Stimulated activated CD8-positive, alpha-beta memory T cell treated with anti-CD3 and anti-CD28 coated beads, Interleukin-7, amount 100 ng/mL, for 48 hours (primary cell): ENCODE measurements at regions not wholly inside any gene's neighbourhood (a gene's known extent, or its start where the extent isn't known, plus 50 kb on each side); places are given as distances from the start of the nearest gene placed in this dataset.
"Not testable (repeated sequence)": the region's sequence is repeated elsewhere in the genome, so short reads cannot be mapped to it uniquely, and the experiment has no call there.

ENCODE experiments used
- DNase-seq, 2 donors: peaks; one replicate each; pipeline ENCODE4 v3.0.0-alpha.2; 2020; ENCODE audit warnings: low read depth in 1 of 2; ENCODE audit errors: extremely low read depth in 1 of 2

DNA sequence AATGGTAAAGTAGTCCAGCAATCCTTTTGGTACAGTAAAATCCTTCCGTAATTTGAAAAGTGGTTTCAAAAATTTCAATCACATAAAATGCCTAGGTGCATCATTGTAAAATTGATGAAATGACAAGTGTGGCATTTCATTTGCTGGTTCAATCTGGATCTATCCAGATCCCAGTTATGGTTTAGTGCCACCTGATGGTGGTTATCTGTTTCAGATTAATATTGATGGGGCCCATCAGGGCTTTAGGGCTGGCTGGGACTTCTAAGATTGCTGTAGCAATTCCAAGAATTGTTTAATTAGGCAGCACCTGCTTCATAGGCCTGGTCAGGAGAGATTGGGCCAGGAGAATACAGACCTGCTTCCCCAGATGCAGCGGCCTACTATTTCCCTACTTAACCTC, 55.5 kb upstream of the PIK3C3 start:
- DNase-seq = no peak

DNA sequence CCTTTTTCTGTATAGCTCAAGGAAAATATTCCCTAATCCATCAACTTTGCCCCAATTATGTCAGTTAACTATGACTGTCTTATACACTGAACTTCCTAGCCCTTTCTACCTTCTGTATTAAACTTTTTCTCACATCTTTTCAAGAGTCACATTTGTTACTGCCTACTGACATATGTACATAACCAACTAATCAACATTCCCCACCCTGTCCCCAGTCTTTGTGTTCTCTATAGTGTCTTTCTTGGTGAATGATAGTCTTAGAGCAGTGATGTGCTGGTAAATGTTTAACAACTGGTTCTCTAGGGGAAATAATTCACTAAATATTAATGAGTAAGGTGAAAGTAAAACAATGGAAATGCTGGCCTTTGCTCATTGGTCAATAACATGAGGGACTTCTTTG, 61.6 kb upstream of the PIK3C3 start:
- no peak for DNase-seq

DNA sequence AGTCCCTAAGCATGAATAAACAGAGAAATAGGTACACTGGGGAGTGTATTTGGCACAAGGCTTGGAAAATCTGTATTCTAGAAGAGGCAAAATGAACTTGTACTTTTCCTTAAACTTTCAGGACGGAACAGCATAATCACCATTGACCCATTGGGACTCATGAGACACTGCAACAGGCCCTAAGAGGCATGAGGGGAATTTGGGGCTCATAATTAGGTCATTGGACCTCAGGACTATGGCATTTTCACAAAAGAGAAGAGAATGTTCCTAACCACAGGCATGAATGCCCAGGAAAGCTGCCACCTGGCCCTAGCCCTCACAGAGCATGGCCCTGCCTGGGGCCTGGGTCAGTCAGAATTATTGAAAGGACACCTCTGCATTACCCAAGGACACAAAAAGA, 67.9 kb upstream of the PIK3C3 start:
- no peak for DNase-seq

GRCh38 chr18:41886126-41886807, 68.8 kb upstream of the PIK3C3 start:
- DNase-seq = no peak

DNA sequence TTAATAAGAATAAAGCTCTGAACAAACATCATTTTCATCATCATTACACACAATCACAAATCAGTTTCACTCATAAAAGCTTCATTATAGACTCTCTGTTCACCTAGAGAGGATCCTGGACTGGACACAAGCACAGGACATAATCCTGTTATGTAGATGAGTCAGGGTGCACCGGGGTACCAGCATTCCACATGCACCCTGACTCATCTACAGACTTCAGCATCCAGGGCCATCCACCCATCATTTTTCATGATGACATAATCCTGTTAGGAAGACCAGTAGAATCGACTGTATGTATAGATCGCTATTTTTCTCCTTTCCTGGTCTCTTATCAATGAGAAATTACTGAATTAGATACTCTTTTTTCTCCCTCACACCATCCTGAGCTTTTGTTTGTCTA, 73.7 kb upstream of the PIK3C3 start:
- DNase-seq = no peak

GRCh38 chr18:41879256-41879655, 75.8 kb upstream of the PIK3C3 start:
- DNase-seq = no peak

- DNase-seq = no peak
These were observed 79.8 kb upstream of the PIK3C3 start for GRCh38 chr18:41875094-41875780.

- no peak for DNase-seq
These were observed 81.3 kb upstream of the PIK3C3 start for GRCh38 chr18:41873730-41874129.

DNA sequence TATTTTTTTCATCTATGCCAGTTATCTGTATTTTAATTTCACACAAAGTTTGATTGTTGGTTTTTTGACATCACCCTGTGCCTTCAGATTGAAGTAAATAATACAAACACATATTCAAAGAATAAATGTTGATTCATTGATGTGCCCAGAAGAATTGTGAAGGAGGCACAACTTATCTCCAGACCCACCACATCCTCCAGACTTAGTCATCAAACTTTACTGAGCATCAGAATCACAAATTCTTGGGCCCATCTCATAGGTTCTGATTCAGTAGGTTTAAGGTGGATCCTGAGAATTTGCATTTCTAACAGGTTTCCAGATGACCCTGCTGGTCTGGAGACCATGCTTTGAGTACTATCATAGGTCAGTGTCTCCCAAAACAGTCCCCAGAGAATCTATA, 82.8 kb upstream of the PIK3C3 start:
- DNase-seq = no peak

DNA sequence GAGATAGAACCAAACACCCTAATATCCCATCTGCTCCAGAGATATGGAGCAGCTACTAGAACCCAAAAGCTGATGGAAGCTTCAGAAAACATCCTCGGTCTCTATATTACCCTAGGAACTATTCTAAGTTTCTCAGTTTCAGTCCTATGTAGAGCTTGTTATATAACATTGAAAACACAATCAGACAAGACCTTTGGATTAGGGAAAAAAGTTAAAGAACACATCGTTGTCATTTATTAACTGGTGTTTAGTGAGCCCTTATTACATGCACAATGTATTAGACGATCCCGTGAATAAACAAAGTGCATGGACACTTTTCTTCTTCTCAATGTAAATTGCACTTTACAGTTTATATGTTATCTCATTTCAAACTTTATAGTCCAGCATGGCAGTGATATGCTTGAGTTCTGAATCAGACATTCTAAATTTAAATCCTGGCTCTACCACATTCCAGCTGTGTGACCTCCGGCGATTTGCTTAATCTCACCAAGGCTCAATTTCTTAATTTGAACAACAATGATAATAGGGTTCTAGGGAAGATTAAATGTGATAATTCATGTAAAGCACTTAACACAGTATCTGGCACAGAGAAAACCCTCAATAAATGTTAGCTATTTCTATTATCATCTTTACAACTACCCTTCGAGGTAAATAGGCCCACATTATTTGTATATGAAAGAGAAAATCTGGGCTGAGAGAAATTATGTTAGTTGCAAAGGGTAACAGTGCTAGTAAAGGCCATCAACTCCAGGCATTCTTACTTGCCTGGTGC, 83.6 kb upstream of the PIK3C3 start:
- no peak for DNase-seq

DNA sequence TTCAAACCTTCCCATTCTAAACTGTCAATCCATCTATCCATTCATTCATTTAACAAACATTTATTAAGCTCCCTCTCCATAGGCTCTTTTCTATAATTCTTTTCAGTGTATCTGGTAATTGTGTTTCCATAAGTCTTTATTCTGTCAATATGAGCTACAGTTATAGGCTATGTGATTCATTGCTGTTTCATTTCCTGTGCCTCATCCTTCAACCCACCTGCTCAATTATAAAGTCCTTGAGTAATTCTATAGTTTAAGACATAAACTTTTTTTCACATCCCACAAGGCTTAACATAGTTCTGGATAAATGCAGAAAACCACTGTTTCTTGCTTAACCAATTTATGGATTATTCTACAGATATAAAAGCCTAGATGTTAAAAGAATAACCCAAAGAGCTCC, 84.2 kb upstream of the PIK3C3 start:
- DNase-seq = no peak

- DNase-seq = no peak
These were observed 84.8 kb upstream of the PIK3C3 start for GRCh38 chr18:41870191-41870590.

- not testable (repeated sequence) for DNase-seq
These were observed 89.2 kb upstream of the PIK3C3 start for GRCh38 chr18:41865796-41866195.

GRCh38 chr18:41864216-41864615, 90.8 kb upstream of the PIK3C3 start:
- DNase-seq = no peak

GRCh38 chr18:41862921-41863320, 92.1 kb upstream of the PIK3C3 start:
- no peak for DNase-seq

DNA sequence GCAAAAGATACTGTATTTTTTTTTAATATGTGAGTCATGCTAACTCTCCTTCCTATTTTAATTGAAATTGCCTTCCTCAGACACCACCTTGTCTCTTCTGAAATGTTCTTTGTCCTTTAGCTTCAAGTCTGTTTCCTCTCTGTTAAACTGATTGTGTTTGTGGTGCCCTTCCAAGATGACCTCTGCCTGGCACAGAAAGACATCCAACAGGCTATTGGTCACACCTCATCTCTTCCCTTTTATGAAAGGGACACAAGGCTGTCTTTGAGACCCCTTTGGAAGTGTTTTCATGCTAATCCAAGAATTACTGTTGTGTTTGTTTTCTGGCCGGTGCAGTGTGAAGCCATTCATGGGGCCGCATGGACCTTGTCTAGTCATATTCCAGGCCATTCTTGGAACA, 94.0 kb upstream of the PIK3C3 start:
- no peak for DNase-seq

DNA sequence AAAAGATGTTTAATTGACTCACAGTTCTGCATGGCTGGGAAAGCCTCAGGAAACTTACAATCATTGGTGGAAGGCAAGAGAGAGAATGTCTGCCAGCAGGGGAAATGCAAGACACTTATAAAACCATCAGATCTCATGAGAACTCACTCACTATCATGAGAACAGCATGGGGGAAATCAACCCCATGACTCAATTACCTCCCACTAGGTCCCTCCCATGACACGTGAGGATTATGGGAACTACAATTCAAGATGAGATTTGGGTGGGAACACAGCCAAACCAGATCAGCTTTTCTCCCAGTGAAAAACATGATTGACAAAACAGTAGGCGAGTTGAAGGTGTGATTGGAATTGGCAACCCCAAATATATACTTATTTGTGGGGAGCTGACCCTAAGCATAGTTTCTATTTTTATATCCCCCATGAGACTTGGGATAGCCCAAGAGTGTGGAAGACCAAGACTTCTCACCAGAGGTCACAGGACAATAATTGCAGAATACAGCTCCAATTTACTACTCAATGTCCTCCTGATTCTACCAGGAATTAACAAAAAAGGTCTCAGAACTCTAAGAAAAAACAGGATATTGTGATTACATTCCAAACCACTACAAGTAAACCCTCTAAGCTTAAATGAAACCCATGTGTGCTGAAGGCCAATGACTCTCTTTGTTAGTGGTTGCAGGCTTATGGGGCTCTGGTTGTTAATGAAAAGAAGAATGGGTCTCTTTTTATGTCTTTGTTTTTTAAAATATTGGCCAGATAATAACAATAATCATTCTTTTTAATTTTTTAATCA, 96.1 kb upstream of the PIK3C3 start:
- DNase-seq = no peak

DNA sequence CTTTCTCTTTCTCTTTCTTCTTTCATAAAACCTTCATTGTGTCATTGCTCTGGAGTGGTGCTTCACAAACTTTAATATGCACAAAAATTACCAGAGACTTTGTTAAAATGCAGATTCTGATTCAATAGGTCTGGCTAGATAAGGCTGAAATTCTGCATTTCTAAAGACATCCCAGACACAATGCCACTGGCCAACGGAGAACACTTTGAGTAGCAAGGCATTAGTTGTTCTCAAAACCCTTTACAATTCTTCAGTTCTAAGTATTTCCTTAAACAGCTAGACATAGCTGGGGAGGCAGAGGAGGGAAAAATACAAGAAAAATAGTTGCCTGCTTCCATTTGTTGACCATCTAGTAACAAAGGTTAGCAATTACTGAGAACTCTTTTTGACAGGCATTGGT, 101.8 kb upstream of the PIK3C3 start:
- DNase-seq = no peak

DNA sequence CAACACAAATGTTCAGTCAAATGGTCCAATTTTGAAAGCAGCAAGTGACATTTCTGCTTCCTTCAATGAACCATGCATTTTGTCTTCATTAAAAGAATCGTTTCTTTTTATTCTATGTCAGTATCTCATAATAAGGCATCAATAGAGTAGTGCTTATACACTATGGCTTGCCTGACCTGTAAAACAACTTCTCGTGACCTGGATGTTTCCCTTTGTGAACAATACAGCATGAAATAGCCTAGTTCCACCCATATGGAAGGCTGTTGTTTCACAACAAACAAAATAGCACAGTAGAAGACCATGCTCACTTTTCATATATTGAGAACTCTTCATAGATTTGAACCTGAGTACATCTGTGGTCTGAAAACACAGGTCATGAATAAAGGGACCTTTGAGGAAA, 104.3 kb upstream of the PIK3C3 start:
- no peak for DNase-seq

- no peak for DNase-seq
These were observed 105.4 kb upstream of the PIK3C3 start for GRCh38 chr18:41849632-41850031.

GRCh38 chr18:41845563-41845962, 109.5 kb upstream of the PIK3C3 start:
- DNase-seq = no peak
